Keratinocyte (primary cell): ENCODE measurements at regions not wholly inside any gene's neighbourhood (a gene's known extent, or its start where the extent isn't known, plus 50 kb on each side); places are given as distances from the start of the nearest gene placed in this dataset.

Source experiments
- DNase-seq: peaks from one replicate; pipeline ENCODE4 v3.0.0-alpha.2; 2011; ENCODE audit warnings: low read depth, missing footprints, low spot score
- FAIRE-seq: peaks from 2 replicates; lab custom pipeline; 2011; peaks lifted over from hg19 to GRCh38; lab: Jason Lieb, UNC
- H2AFZ ChIP-seq: 2 replicates; pipeline ENCODE4 v1.6.0; 2012; ENCODE audit warnings: low read length, control low read depth, inconsistent platforms; ENCODE audit not compliant: control insufficient read depth
- H3K27ac ChIP-seq: 2 replicates; pipeline ENCODE4 v1.5.1; 2011; ENCODE audit warnings: low read length; ENCODE audit not compliant: control insufficient read depth, insufficient read depth
- H3K27me3 ChIP-seq: 3 replicates; pipeline ENCODE4 v1.6.0; 2011; ENCODE audit warnings: low read length; ENCODE audit not compliant: control insufficient read depth, insufficient read depth; ENCODE audit errors: extremely low read depth
- H3K36me3 ChIP-seq, 2 experiments: 2 replicates in 1 of 2; 3 replicates in 1 of 2; pipeline ENCODE4 v1.5.1; 2011; ENCODE audit warnings: low read length in 2 of 2, mild to moderate bottlenecking in 1 of 2; ENCODE audit not compliant: control insufficient read depth in 2 of 2, insufficient read depth in 2 of 2; ENCODE audit errors: extremely low read depth in 1 of 2
- H3K4me1 ChIP-seq: 3 replicates; pipeline ENCODE4 v1.5.1; 2011; ENCODE audit warnings: low read length; ENCODE audit not compliant: control insufficient read depth, insufficient read depth; ENCODE audit errors: extremely low read depth
- H3K4me2 ChIP-seq: 3 replicates; pipeline ENCODE4 v1.6.0; 2011; ENCODE audit warnings: low read depth, low read length; ENCODE audit not compliant: control insufficient read depth, insufficient read depth; ENCODE audit errors: extremely low read depth
- H3K4me3 ChIP-seq, 3 experiments: fragments of 200-600 bp in 1 of 3; sonication (generic) in 1 of 3; 2 replicates in 2 of 3; 3 replicates in 1 of 3; pipeline ENCODE4 v1.5.1; 2011 to 2016; ENCODE audit warnings: low read length in 3 of 3, mild to moderate bottlenecking in 3 of 3, control low read depth in 2 of 3, inconsistent platforms in 1 of 3, low read depth in 1 of 3, mixed read lengths in 1 of 3, mixed run types in 1 of 3, moderate library complexity in 1 of 3; ENCODE audit not compliant: control insufficient read depth in 2 of 3, insufficient read depth in 2 of 3; ENCODE audit errors: extremely low read depth in 1 of 3
- H3K79me2 ChIP-seq: 2 replicates; pipeline ENCODE4 v1.6.0; 2012; ENCODE audit warnings: low read length; ENCODE audit not compliant: control insufficient read depth, insufficient read depth
- H3K9ac ChIP-seq: 3 replicates; pipeline ENCODE4 v1.6.0; 2011; ENCODE audit warnings: low read length; ENCODE audit not compliant: control insufficient read depth, insufficient read depth; ENCODE audit errors: extremely low read depth
- H3K9me1 ChIP-seq: 3 replicates; pipeline ENCODE4 v1.6.0; 2011; ENCODE audit warnings: low read length; ENCODE audit not compliant: control insufficient read depth, insufficient read depth; ENCODE audit errors: extremely low read depth
- H3K9me3 ChIP-seq: 2 replicates; pipeline ENCODE4 v1.5.1; 2012; ENCODE audit warnings: low read depth, low read length; ENCODE audit not compliant: control insufficient read depth
- H4K20me1 ChIP-seq: 3 replicates; pipeline ENCODE4 v1.6.0; 2011; ENCODE audit warnings: low read length; ENCODE audit not compliant: control insufficient read depth, insufficient read depth; ENCODE audit errors: extremely low read depth
- EZH2 ChIP-seq: IDR thresholded peaks from one replicate; pipeline ENCODE4 v1.6.1; 2012; ENCODE audit warnings: inconsistent platforms, mild to moderate bottlenecking, low read length, moderate library complexity
- dilution Hi-C: fragments of 300-500 bp; cut with MboI; formaldehyde crosslinking; loops from one replicate; pipeline ENCODE4 v1.7.0; 2020; ENCODE audit warnings: low sequenced_read_pairs; ENCODE audit not compliant: extremely low pct_ligation_motif_present
- TF ChIP-seq, protein P1 (sequence below), 3 experiments: IDR thresholded peaks in 1 of 3; conservative IDR thresholded peaks in 1 of 3; optimal IDR thresholded peaks in 1 of 3; 2 replicates in 2 of 3; 3 replicates in 1 of 3; pipeline versions ENCODE3 to v1.5.1; 2011; ENCODE audit warnings: low read length in 3 of 3, mild to moderate bottlenecking in 3 of 3, moderate library complexity in 2 of 3, control low read depth in 1 of 3, inconsistent platforms in 1 of 3; ENCODE audit not compliant: insufficient read depth in 2 of 3; ENCODE audit errors: extremely low read depth in 1 of 3

- H3K9ac ChIP-seq: no peak overlapping the region
- H3K9me1 ChIP-seq: no peaks in the 10 kb centered on the region
- H3K27ac ChIP-seq: no peak overlapping the region
- H3K4me3 ChIP-seq: no peak overlapping the region
- H3K4me1 ChIP-seq: no peaks in the 10 kb centered on the region
- no peak for FAIRE-seq
- no peak for TF ChIP-seq EZH2
- TF ChIP-seq, protein P1, sequence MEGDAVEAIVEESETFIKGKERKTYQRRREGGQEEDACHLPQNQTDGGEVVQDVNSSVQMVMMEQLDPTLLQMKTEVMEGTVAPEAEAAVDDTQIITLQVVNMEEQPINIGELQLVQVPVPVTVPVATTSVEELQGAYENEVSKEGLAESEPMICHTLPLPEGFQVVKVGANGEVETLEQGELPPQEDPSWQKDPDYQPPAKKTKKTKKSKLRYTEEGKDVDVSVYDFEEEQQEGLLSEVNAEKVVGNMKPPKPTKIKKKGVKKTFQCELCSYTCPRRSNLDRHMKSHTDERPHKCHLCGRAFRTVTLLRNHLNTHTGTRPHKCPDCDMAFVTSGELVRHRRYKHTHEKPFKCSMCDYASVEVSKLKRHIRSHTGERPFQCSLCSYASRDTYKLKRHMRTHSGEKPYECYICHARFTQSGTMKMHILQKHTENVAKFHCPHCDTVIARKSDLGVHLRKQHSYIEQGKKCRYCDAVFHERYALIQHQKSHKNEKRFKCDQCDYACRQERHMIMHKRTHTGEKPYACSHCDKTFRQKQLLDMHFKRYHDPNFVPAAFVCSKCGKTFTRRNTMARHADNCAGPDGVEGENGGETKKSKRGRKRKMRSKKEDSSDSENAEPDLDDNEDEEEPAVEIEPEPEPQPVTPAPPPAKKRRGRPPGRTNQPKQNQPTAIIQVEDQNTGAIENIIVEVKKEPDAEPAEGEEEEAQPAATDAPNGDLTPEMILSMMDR (optimal IDR thresholded peaks at IDR 0.05 in 1 of 3, IDR thresholded peaks at IDR 0.05 in 1 of 3, conservative IDR thresholded peaks at IDR 0.05 in 1 of 3; ENCODE audit: extremely low read depth in 1 of 3, insufficient read depth in 2 of 3, low read length in 3 of 3): no peak
- H3K36me3 ChIP-seq: no peaks in the 10 kb centered on the region
- H3K79me2 ChIP-seq: no peaks in the 10 kb centered on the region
- DNase-seq: no peak
- no peak overlapping the region for H3K4me2 ChIP-seq
- H3K9me3 ChIP-seq: no peaks in the 10 kb centered on the region
- no peak overlapping the region for H2AFZ ChIP-seq
- no peaks in the 10 kb centered on the region for H3K27me3 ChIP-seq
- dilution Hi-C loops: no loop called here
- no peaks in the 10 kb centered on the region for H4K20me1 ChIP-seq
Measured at GRCh38 chr3:8366219-8366810, 135.3 kb upstream of the LMCD1 start.

- Histone ChIP-seq H3K9ac (no peak overlapping the region), H2AFZ (no peak overlapping the region), H3K9me3 (no peaks in the 10 kb centered on the region), H3K27me3 (no peaks in the 10 kb centered on the region), H4K20me1 (no peaks in the 10 kb centered on the region), H3K4me1 (no peaks in the 10 kb centered on the region), H3K36me3 (no peaks in the 10 kb centered on the region), H3K4me3 (no peak overlapping the region), H3K9me1 (no peaks in the 10 kb centered on the region), H3K4me2 (no peak overlapping the region), H3K79me2 (no peaks in the 10 kb centered on the region), H3K27ac (no peak overlapping the region)
- FAIRE-seq: no peak
- dilution Hi-C loops: no loop called here
- no peak for DNase-seq
- TF ChIP-seq EZH2: no peak
- TF ChIP-seq, protein P1 (optimal IDR thresholded peaks at IDR 0.05 in 1 of 3, IDR thresholded peaks at IDR 0.05 in 1 of 3, conservative IDR thresholded peaks at IDR 0.05 in 1 of 3; ENCODE audit: extremely low read depth in 1 of 3, insufficient read depth in 2 of 3, low read length in 3 of 3): no peak
Measured at GRCh38 chr3:8368598-8368997, 133.0 kb upstream of the LMCD1 start.
